PC-9 (cell line): ENCODE measurements at regions not wholly inside any gene's neighbourhood (a gene's known extent, or its start where the extent isn't known, plus 50 kb on each side); places are given as distances from the start of the nearest gene placed in this dataset.

Source experiments
- BruUV-seq: library from RNA; stranded (reverse); fragments of 400-500 nt; replicated peaks from 2 replicates; lab custom pipeline; 2021; lab: Mats Ljungman, UMichigan
- CTCF ChIA-PET: fragments of 300-600 bp; sonication (Branson Sonifier 250); formaldehyde crosslinking; loops from one replicate; lab custom pipeline; 2022; ENCODE audit warnings: antibody characterized with exemption; lab: Charles Lee
- POLR2A ChIA-PET: fragments of 300-600 bp; sonication (Branson Sonifier 250); formaldehyde crosslinking; loops from one replicate; lab custom pipeline; 2022; ENCODE audit warnings: antibody characterized with exemption; ENCODE audit not compliant: unreplicated experiment; lab: Charles Lee
- DNase-seq, 2 experiments: peaks; one replicate each; pipeline versions ENCODE4 v3.0.0 to v3.0.0-alpha.2; 2015 to 2022; ENCODE audit warnings: mixed read lengths in 1 of 2
- H2AFZ ChIP-seq: fragments of 200-600 bp; sonication (generic); 2 replicates; pipeline ENCODE4 v1.8.1; 2017; ENCODE audit warnings: antibody characterized with exemption
- H3F3A ChIP-seq: fragments of 200-600 bp; sonication (generic); 2 replicates; pipeline ENCODE4 v1.8.1; 2017; ENCODE audit warnings: antibody characterized with exemption, mild to moderate bottlenecking, low read depth; ENCODE audit not compliant: insufficient read depth
- H3K27ac ChIP-seq: fragments of 200-600 bp; sonication (generic); 2 replicates; pipeline ENCODE4 v1.6.1; 2016; ENCODE audit warnings: mixed run types
- H3K27me3 ChIP-seq: fragments of 200-600 bp; sonication (generic); 2 replicates; pipeline ENCODE4 v1.6.1; 2016; ENCODE audit warnings: low read depth, mixed run types; ENCODE audit not compliant: insufficient read depth
- H3K36me3 ChIP-seq: fragments of 200-600 bp; sonication (generic); 2 replicates; pipeline ENCODE4 v1.6.1; 2016; ENCODE audit warnings: low read depth, mixed run types
- H3K4me1 ChIP-seq: fragments of 200-600 bp; sonication (generic); replicated peaks from 2 replicates; pipeline ENCODE4 v1.6.1; 2016; ENCODE audit warnings: mixed run types; ENCODE audit not compliant: insufficient read depth
- H3K4me2 ChIP-seq: fragments of 200-600 bp; sonication (generic); 2 replicates; pipeline ENCODE4 v1.6.1; 2017; ENCODE audit warnings: mixed run types
- H3K4me3 ChIP-seq: fragments of 200-600 bp; sonication (generic); 2 replicates; pipeline ENCODE4 v1.6.1; 2016; ENCODE audit warnings: mixed run types
- H3K79me2 ChIP-seq: fragments of 200-600 bp; sonication (generic); 2 replicates; pipeline ENCODE4 v1.6.1; 2017; ENCODE audit warnings: low read depth, mixed run types
- H3K9me2 ChIP-seq: fragments of 200-600 bp; sonication (generic); 2 replicates; pipeline ENCODE4 v1.8.1; 2017; ENCODE audit warnings: mild to moderate bottlenecking; ENCODE audit not compliant: insufficient read depth
- H3K9me3 ChIP-seq: fragments of 200-600 bp; sonication (generic); 2 replicates; pipeline ENCODE4 v1.8.1; 2016; ENCODE audit warnings: low read depth; ENCODE audit not compliant: insufficient read depth
- H4K20me1 ChIP-seq: fragments of 200-600 bp; sonication (generic); 2 replicates; pipeline ENCODE4 v1.8.1; 2017; ENCODE audit not compliant: insufficient read depth
- EZH2 ChIP-seq: fragments of 200-600 bp; sonication (generic); IDR thresholded peaks from 2 replicates; pipeline ENCODE4 v1.8.0; 2017; ENCODE audit warnings: antibody characterized with exemption, low read depth
- intact Hi-C: fragments of 100-400 bp; cut with micrococcal nuclease; formaldehyde crosslinking; loops from one replicate; pipeline ENCODE4 v1.10.0; 2022; ENCODE audit not compliant: unreplicated experiment
- TF ChIP-seq, protein P1 (sequence below): fragments of 200-600 bp; sonication (generic); conservative IDR thresholded peaks from 2 replicates; pipeline ENCODE4 v1.6.1; 2017; ENCODE audit warnings: mixed run types, antibody characterized with exemption, mild to moderate bottlenecking, moderate library complexity

DNA sequence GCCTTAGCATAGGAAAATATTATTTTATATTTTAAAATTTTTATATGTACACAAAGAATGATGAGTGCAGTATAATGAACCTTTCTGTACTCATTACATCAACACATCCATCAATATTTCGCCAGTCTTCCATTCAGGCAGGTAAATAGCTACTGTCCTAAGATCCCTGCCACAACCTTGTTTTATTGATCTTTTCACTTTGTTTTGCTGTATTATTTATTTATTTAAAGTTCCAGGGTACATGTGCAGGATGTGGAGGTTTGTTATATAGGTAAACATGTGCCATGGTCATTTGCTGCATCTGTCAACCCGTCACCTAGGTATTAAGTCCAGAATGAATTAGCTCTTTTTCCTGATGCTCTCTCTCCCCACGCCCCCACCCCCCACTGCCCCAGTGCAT lies 64.6 kb downstream of the INHBB start:
- Histone ChIP-seq H3K27ac (no peak overlapping the region), H3K4me3 (no peak overlapping the region), H3K79me2 (no peaks in the 10 kb centered on the region), H3K4me1 (0 out of 2 replicates have a peak, but pooled peaks cover 7% of the 10 kb centered on the region), H3F3A (no peaks in the 10 kb centered on the region), H2AFZ (no peak overlapping the region), H3K9me2 (no peaks in the 10 kb centered on the region), H4K20me1 (no peaks in the 10 kb centered on the region), H3K4me2 (no peak overlapping the region), H3K36me3 (no peaks in the 10 kb centered on the region), H3K9me3 (peaks cover 19% of the 10 kb centered on the region; the same call in 1 of the 2 replicates), H3K27me3 (no peaks in the 10 kb centered on the region)
- DNase-seq: no peak
- CTCF ChIA-PET: interaction anchor here (0.7 kb wide), 1 partner anchor 654 kb away, joined by 3 read pairs; no protein-coding TSS in a partner anchor
- POLR2A ChIA-PET: no interaction called here
- BruUV-seq: no TSS peak
- intact Hi-C loops: no loop called here
- no peak for TF ChIP-seq EZH2
- TF ChIP-seq, protein P1, sequence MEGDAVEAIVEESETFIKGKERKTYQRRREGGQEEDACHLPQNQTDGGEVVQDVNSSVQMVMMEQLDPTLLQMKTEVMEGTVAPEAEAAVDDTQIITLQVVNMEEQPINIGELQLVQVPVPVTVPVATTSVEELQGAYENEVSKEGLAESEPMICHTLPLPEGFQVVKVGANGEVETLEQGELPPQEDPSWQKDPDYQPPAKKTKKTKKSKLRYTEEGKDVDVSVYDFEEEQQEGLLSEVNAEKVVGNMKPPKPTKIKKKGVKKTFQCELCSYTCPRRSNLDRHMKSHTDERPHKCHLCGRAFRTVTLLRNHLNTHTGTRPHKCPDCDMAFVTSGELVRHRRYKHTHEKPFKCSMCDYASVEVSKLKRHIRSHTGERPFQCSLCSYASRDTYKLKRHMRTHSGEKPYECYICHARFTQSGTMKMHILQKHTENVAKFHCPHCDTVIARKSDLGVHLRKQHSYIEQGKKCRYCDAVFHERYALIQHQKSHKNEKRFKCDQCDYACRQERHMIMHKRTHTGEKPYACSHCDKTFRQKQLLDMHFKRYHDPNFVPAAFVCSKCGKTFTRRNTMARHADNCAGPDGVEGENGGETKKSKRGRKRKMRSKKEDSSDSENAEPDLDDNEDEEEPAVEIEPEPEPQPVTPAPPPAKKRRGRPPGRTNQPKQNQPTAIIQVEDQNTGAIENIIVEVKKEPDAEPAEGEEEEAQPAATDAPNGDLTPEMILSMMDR: no peak

DNA sequence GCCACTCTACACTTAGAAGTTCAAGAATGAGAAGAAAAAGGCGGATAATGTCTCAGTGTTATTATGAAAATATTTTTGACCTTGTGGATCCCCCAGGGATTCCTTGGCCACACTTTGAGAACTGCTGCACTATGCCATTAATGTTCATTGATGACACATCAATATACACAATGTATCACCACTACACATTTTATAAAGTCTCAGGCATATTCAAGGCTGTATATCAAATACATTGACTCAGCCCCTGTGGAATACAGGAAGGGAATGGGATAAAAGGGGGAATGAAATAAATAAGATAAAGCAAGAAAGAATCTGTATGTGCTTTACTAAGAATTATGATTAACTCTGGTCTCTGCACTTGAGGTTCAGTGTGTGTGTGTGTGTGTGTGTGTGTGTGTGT lies 69.1 kb downstream of the INHBB start:
- CTCF ChIA-PET: interaction anchor here (0.6 kb wide), 3 partner anchors 8 to 1102 kb away, joined by 5 to 12 read pairs (median 9); no protein-coding TSS in a partner anchor
- no peak for DNase-seq
- no TSS peak for BruUV-seq

DNA sequence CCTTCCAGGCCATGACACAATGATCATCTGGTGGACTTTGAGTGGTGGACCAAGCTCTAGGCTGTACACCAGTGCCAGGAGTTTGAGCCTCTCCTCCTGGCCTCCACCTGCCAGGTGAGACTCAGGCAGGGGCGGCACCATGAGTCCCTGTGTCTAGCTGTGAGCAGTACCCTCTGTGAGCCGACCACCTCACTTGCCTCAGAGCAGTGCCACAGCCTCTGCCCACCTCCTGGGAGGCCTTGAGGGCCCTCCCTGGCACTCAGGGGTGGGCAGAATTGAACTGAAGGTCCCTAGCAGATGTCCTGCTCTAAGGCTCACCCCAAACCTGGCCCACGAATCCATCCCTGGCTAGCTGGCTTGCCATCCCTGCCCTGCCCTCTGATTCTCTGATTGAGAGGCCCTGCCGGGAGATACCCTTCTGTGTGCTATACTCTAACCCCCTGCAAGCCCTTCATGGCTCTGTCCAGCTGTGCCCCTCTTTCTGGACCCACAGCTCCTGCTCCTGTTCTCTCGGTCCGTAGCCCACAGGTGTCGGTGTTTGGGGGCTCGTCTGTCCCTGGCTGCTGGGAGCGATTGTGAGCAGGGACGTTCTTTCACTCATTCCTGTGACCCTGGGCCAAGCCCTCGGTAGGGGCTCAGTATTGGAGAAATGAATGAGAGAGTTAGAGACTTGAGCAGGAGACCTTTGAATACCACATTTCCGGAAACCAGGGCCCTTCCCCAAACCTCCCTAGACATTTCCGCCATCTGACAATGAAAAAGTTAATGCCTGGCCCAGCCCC lies 70.0 kb downstream of the INHBB start:
- no peak for DNase-seq
- Histone ChIP-seq H3K27me3 (peaks cover 4% of the 10 kb centered on the region; the same call in 1 of the 2 replicates), H4K20me1 (no peaks in the 10 kb centered on the region), H3K9me2 (no peaks in the 10 kb centered on the region), H3K27ac (no peak overlapping the region), H3K36me3 (no peaks in the 10 kb centered on the region), H3K9me3 (0 out of 2 replicates have a peak, but pooled peaks cover 7% of the 10 kb centered on the region), H3K4me2 (no peak overlapping the region), H2AFZ (no peak overlapping the region), H3K4me3 (no peak overlapping the region), H3K4me1 (no peaks in the 10 kb centered on the region), H3K79me2 (no peaks in the 10 kb centered on the region), H3F3A (no peaks in the 10 kb centered on the region)
- TF ChIP-seq, protein P1: no peak
- intact Hi-C loops: no loop called here
- CTCF ChIA-PET: no interaction called here
- POLR2A ChIA-PET: no interaction called here
- no TSS peak for BruUV-seq

More for the DNA sequence above, 69.1 kb downstream of the INHBB start:
- no peak overlapping the region for H3K27ac ChIP-seq
- H3K4me3 ChIP-seq: no peak overlapping the region
- no peaks in the 10 kb centered on the region for H3K36me3 ChIP-seq
- no peaks in the 10 kb centered on the region for H3K4me1 ChIP-seq
- H3F3A ChIP-seq: no peaks in the 10 kb centered on the region
- no peak for TF ChIP-seq EZH2
- TF ChIP-seq, protein P1: no peak
- no peaks in the 10 kb centered on the region for H4K20me1 ChIP-seq
- no peaks in the 10 kb centered on the region for H3K79me2 ChIP-seq
- POLR2A ChIA-PET: no interaction called here
- H3K4me2 ChIP-seq: no peak overlapping the region
- H3K9me2 ChIP-seq: no peaks in the 10 kb centered on the region
- no peak overlapping the region for H2AFZ ChIP-seq
- intact Hi-C loops: no loop called here
- peaks cover 9% of the 10 kb centered on the region; the same call in 1 of the 2 replicates for H3K9me3 ChIP-seq
- H3K27me3 ChIP-seq: no peaks in the 10 kb centered on the region
